ENCODE measurements at regions not wholly inside any gene's neighbourhood (a gene's known extent, or its start where the extent isn't known, plus 50 kb on each side); places are given as distances from the start of the nearest gene placed in this dataset.

DNA sequence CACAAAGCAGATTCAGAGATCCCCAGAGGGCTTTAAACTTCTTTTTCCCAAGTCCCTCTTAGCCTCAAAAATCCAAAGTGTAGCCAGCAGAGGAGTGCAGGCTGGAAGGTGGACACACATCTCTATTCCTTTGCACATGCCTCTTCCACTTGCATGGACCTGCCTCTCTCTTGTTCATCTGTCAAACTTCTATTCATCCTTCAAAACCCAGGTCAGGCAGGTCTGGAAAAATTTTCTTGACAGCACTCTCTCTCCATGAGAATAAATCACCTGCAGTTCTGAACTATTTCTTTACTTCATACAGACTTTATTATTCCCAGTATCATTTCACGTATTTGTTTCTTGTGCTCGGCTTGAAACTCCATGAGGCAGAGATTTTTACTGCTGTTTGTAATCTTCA lies 127.5 kb downstream of the SS18 start:
- DNase-seq (ENCODE audit: low spot score): no peak

GRCh38 chr18:25962176-25962575 lies 128.2 kb downstream of the SS18 start:
- no peak for DNase-seq (ENCODE audit: low spot score)

GRCh38 chr18:25957017-25957416 lies 133.4 kb downstream of the SS18 start:
- no peak for DNase-seq (ENCODE audit: low spot score)

GRCh38 chr18:25953111-25953510 lies 137.3 kb downstream of the SS18 start:
- no peak for DNase-seq (ENCODE audit: low spot score)

DNA sequence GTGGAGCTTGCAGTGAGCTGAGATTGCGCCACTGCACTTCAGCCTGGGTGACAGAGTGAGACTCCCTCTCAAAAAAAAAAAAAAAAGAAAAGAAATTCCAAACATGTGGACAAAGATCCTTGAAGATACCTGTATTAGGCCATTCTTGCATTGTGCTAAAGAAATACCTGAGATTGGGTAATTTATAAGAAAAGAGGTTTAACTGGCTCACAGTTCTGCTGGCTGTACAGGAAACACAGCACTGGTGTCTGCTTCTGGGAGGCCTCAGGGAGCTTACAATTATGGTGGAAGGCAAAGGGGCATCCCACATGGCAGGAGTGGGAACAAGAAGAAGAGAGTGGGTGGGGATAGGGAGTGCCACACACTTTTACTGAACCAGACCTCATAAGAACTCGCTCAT lies 140.1 kb downstream of the SS18 start:
- no peak for DNase-seq (ENCODE audit: low spot score)

GRCh38 chr18:25946540-25946939 lies 143.9 kb downstream of the SS18 start:
- DNase-seq (ENCODE audit: low spot score): no peak

DNA sequence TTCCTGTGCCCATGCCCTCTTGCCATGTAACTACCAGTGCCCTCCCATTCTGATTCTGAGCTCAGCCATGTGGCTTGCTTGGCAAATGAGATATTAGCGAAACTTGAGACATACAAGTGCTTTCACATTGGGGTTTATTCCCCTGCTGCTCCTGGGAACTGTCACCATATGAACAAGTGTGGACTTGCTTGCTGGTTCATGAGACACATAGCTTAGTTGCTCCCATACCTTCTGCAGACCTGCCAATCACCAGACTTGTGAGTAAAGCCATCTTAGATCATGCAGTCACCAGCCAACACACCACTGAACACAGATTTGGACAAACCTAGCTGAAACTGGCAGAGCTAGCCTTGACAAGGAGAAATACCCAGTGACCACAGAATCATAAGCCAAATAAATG lies 155.1 kb downstream of the SS18 start:
- no peak for DNase-seq (ENCODE audit: low spot score)

GRCh38 chr18:25931126-25931525 lies 159.3 kb downstream of the SS18 start:
- DNase-seq (ENCODE audit: low spot score): no peak

- no peak for DNase-seq (ENCODE audit: low spot score)
Measured at GRCh38 chr18:25929787-25930186, 160.6 kb downstream of the SS18 start.

DNA sequence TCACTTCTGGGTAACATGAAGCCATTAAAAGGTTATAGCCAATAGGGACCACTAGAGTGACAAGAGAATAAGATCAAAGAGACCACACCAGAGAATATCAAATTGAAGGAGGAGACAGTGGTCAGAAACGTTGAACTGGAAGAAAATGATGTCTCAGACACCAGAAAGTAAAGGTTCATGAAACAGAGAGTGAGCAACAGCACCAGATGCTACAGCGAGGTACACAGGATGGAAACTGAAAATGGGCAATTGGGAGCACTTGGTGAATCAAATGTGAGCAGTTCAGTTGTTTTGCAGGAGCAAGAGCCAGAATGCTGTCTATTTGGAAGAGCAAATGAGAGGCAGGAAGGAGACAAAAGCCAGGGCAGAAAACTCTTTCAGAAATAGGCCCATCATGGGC lies 162.6 kb downstream of the SS18 start:
- DNase-seq (ENCODE audit: low spot score): no peak

GRCh38 chr18:25923193-25923592 lies 167.2 kb downstream of the SS18 start:
- DNase-seq (ENCODE audit: low spot score): no peak

DNA sequence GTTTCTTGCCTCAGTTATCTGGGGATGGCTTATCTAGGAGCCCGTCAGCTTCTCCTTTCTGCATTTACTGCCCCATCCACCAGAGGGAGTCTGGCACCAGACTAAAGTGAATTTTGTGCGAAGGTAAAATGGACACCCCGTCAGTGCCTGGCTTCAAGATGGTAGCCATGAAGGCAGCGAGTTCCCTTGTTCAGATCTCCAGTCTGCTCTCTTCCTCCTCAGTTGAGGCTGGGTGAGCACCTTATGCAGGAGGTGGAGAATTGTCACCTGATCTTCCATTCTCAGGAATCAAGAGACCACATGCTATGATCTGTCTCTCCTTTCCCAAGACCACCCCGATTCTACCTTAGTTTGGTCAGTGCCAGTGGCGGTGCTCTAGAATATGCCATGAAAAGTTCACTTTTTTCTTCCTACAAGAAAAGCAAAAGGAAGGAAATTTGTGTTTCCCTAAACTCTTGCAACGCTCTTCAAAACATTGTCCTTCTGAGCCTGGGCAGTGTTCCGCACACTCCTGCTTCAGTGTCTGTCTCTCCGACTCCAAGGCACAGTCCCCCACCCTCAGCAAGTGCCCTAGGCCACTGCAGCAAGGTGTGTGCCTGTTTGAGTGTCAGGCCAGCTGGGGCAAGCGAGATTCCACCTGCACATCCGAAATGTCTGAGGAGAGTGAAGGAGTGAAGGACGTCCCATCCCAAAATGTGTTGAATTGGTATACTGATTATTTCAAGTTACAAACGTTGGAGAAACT lies 168.6 kb downstream of the SS18 start:
- peak; percentile 16 for DNase-seq (ENCODE audit: low spot score)

DNA sequence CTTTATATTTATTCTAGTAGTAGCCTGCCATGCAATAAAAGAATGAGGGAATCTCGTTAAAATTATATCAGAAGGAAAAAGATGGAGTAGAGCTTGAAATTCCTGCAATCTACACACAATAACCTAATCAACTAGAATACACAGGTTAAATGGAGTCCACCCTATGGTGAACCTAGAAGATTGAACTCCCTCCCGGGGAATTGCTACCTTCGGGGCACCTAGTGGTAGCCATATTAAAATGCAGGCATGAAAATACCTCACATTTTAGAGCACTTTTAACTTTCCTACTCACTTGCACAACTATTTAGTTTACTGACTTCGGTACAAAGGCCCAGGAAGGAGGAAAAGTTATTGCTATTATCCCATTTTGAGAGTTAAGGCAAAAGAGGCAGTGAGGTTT lies 174.5 kb downstream of the SS18 start:
- DNase-seq (ENCODE audit: low spot score): peak; percentile 5

DNA sequence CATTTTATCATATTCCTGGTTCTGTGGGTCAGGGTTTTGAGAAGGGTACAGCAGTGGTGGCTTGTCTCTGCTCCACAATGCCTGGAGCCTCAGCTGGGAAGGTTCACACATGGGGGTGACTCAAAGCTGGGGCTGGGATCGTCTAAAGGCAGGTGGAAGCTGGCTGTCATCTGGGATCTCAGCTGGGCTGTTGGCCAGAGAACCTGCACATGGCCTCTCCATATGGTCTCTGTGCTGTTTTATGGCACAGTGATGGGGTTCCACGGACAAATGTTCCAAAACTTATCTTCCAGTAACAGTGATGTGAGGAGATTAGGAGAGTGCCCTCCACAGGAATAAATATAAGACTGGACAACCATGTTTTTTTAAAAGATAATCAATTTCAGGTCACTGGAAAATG lies 191.4 kb downstream of the SS18 start:
- DNase-seq (ENCODE audit: low spot score): no peak

GRCh38 chr18:25896956-25897355 lies 193.5 kb downstream of the SS18 start:
- DNase-seq (ENCODE audit: low spot score): no peak

DNA sequence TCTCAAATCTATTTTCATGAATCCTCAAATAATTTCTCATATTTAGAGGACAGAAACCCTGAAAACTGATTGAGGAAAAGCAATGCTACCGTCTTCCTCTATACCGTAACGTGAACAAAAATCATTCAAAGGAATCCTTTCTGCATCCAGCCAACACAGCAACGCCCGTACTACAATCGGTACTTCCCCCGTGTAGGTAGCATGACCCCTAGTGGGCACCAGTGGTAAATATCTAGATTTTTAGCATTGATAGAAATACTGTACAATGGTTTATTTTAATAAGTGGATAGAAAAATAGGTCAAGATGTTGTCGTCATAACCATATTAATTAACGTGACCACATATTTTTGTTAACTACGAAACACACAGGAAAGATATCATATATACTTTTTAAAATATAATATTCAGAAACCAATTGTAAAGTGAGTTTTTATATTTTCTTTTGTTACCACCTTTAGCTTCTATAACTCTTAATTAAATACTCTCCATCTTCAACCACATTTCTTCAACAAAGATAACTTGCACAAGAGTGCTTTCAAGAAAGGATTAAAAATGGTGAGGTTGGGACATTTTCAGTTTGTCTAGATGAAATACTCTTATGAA lies 194.1 kb downstream of the SS18 start:
- DNase-seq (ENCODE audit: low spot score): peak; percentile 15

DNA sequence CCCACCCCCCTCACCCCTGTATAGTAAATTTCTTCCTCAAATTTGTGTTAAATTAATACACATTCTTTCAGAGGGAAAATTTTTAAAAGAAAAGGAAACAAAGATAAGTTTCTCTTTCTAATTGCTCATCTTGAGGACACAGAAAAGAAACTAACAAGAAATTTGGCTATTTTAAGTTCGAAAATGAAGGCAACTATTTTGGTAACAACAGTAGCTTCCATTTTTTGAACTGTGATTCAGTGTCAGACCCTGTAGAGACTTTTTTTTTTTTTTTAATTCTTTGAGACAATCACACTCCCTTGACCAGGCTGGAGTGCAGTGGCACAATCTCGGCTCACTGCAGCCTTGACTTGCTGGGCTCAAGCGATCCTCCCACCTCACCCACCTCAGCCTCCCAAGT lies 194.9 kb downstream of the SS18 start:
- DNase-seq (ENCODE audit: low spot score): no peak

DNA sequence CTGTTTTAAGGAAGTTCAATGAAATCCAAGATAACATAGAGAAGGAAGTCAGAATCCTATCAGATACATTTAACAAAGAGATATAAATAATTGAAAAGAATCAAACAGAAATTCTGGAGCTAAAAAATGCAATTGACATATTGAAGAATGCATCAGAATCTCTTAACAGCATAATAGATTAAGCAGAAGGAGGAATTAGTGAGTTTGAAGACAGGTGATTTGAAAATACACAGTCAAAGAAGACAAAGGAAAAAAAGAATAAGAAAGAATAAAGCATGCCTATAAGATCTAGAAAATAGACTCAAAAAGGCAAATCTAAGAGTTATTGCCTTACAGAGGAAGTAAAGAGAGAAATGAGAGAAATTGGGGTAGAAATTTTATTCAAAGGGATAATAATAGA lies 204.1 kb downstream of the SS18 start:
- no peak for DNase-seq (ENCODE audit: low spot score)

DNA sequence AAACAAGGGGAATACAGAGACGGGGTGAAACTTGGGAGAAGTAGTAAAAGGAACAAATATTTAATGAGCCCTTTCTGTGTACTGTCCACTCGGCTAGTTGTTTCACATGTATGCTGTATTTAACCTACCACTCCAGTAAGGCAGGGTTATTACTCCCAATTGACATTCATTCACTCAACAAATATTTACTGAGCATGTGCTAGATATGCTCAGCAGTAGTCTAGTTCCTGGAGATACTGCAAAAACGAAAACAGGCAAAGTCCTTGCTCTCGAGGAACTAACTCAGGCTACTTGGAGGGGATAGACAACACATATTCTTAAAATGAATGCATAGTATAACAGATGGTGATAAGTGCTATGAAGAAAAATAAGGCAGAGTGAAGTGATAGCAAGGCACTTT lies 207.3 kb downstream of the SS18 start:
- no peak for DNase-seq (ENCODE audit: low spot score)

GRCh38 chr18:25881149-25881548 lies 209.3 kb downstream of the SS18 start:
- no peak for DNase-seq (ENCODE audit: low spot score)

DNA sequence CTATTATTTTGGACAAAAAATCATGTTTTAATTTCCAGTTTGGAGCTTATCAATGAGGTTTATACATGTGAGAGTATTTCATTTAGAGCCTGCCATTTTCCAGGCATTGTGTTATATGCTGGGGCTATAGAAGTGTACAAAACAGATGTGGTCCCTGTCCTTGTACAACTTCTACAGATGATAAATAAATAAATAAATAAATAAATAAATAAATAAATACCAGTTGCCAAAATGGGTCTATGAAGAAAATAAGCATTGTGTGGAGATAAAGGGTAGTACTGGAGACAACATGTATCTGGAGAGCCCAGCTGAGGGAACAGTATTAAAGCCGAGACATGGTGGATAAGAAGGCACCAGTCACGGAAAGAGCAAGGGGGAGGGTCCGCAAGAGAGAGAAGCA lies 210.0 kb downstream of the SS18 start:
- DNase-seq (ENCODE audit: low spot score): no peak

DNA sequence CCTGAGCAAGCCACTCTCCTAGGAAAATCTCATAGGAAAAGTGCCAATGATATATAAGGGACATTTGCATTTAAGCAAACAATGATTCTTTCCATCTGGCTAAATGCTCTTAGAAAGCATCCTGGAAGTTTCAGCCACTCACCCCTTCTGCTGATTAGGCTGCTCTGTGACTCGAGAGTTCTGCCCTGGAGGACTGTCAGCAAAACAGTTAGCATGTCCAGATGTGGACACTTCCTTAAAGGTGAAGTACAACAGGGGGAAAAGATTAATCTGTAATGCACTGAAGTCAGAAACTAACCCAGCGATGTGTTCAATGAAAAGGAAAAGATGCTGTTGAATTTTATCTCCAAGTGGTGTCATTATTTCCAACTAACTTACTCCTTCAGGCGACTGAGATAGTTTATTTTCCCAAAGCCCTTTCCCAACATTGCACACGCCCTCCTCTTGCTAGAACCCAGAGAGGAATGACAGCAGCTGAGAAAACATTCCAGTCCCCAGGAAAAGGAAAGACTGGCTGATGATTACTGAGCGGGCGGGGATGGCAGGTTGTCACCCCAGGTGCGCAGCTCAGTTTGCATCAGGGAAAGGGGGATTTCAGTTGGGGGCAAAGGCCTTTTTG lies 214.0 kb downstream of the SS18 start:
- DNase-seq (ENCODE audit: low spot score): no peak

- no peak for DNase-seq (ENCODE audit: low spot score)
Measured at GRCh38 chr18:25875551-25876240, 214.7 kb downstream of the SS18 start.
